Hepatic stellate cell (primary cell): ENCODE measurements at regions not wholly inside any gene's neighbourhood (a gene's known extent, or its start where the extent isn't known, plus 50 kb on each side); places are given as distances from the start of the nearest gene placed in this dataset.
"Not testable (repeated sequence)": the region's sequence is repeated elsewhere in the genome, so short reads cannot be mapped to it uniquely, and the experiment has no call there.

Source experiments
- DNase-seq: peaks from one replicate; pipeline ENCODE4 v3.0.0; 2011; ENCODE audit warnings: low spot score

GRCh38 chr4:3880615-3881120, 114.5 kb downstream of the ADRA2C start:
- DNase-seq = peak; percentile 69

GRCh38 chr4:3882316-3882885, 116.2 kb downstream of the ADRA2C start:
- not testable (repeated sequence) for DNase-seq

- not testable (repeated sequence) for DNase-seq
Measured at GRCh38 chr4:3884261-3884660, 118.1 kb downstream of the ADRA2C start.

- DNase-seq = not testable (repeated sequence)
Measured at GRCh38 chr4:3893590-3893989, 127.4 kb downstream of the ADRA2C start.

GRCh38 chr4:3894086-3894959, 128.1 kb downstream of the ADRA2C start:
- not testable (repeated sequence) for DNase-seq

- no peak for DNase-seq
Measured at GRCh38 chr4:3896441-3896840, 130.3 kb downstream of the ADRA2C start.

GRCh38 chr4:3896871-3897578, 130.8 kb downstream of the ADRA2C start:
- DNase-seq = not testable (repeated sequence)

GRCh38 chr4:3898098-3898497, 131.9 kb downstream of the ADRA2C start:
- no peak for DNase-seq

- DNase-seq = not testable (repeated sequence)
Measured at GRCh38 chr4:3898928-3899327, 132.7 kb downstream of the ADRA2C start.

GRCh38 chr4:3904264-3904955, 138.2 kb downstream of the ADRA2C start:
- DNase-seq = not testable (repeated sequence)

GRCh38 chr4:3909616-3910015, 143.4 kb downstream of the ADRA2C start:
- DNase-seq = not testable (repeated sequence)

GRCh38 chr4:3910161-3910950, 144.2 kb downstream of the ADRA2C start:
- DNase-seq = not testable (repeated sequence)

GRCh38 chr4:3911252-3911856, 145.2 kb downstream of the ADRA2C start:
- no peak for DNase-seq

GRCh38 chr4:3914511-3914910, 148.3 kb downstream of the ADRA2C start:
- DNase-seq = not testable (repeated sequence)

- DNase-seq = peak; percentile 15
Measured at GRCh38 chr4:3919509-3919908, 153.3 kb downstream of the ADRA2C start.

- not testable (repeated sequence) for DNase-seq
Measured at GRCh38 chr4:3921902-3922301, 155.7 kb downstream of the ADRA2C start.

- DNase-seq = not testable (repeated sequence)
Measured at GRCh38 chr4:3925841-3926240, 159.7 kb downstream of the ADRA2C start.

GRCh38 chr4:3926271-3926670, 160.1 kb downstream of the ADRA2C start:
- not testable (repeated sequence) for DNase-seq

- DNase-seq = not testable (repeated sequence)
Measured at GRCh38 chr4:3926969-3927755, 161.0 kb downstream of the ADRA2C start.

- not testable (repeated sequence) for DNase-seq
Measured at GRCh38 chr4:3929431-3929830, 163.2 kb downstream of the ADRA2C start.
